Endothelial cell of umbilical vein (primary cell): ENCODE measurements at regions not wholly inside any gene's neighbourhood (a gene's known extent, or its start where the extent isn't known, plus 50 kb on each side); places are given as distances from the start of the nearest gene placed in this dataset.

Experiments used
- BruUV-seq: library from RNA; stranded (reverse); fragments of 400-500 nt; replicated peaks from 2 replicates; lab custom pipeline; 2021; lab: Mats Ljungman, UMichigan
- CTCF ChIA-PET: fragments of 300-600, 350-600 bp; sonication (Branson Sonifier 250); formaldehyde crosslinking; loops from one replicate; lab custom pipeline; 2021; ENCODE audit warnings: antibody characterized with exemption, inconsistent platforms; lab: Charles Lee
- POLR2A ChIA-PET: fragments of 300-600, 350-600 bp; sonication (Branson Sonifier 250); formaldehyde crosslinking; loops from one replicate; lab custom pipeline; 2021; ENCODE audit warnings: antibody characterized with exemption, inconsistent platforms; lab: Charles Lee
- DNase-seq: peaks from one replicate; pipeline ENCODE4 v3.0.0-alpha.2; 2011; ENCODE audit warnings: low read depth, low spot score
- FAIRE-seq: peaks from 2 replicates; lab custom pipeline; 2011; peaks lifted over from hg19 to GRCh38; lab: Jason Lieb, UNC
- H2AFZ ChIP-seq: 2 replicates; pipeline ENCODE4 v1.6.0; 2012; ENCODE audit warnings: low read depth, low read length, control low read depth, inconsistent platforms
- H3K27ac ChIP-seq: 2 replicates; pipeline ENCODE4 v1.5.1; 2011; ENCODE audit warnings: low read depth, mild to moderate bottlenecking, control low read depth, low read length, moderate library complexity; ENCODE audit not compliant: insufficient read depth
- H3K27me3 ChIP-seq, 2 experiments: 2 replicates each; pipeline versions ENCODE4 v1.6.0 to v1.6.1; 2011; ENCODE audit warnings: low read length in 2 of 2, mixed read lengths in 1 of 2; ENCODE audit not compliant: control insufficient read depth in 2 of 2, insufficient read depth in 2 of 2
- H3K36me3 ChIP-seq, 2 experiments: 2 replicates in 1 of 2; 3 replicates in 1 of 2; pipeline ENCODE4 v1.5.1; 2011; ENCODE audit warnings: low read length in 2 of 2, mild to moderate bottlenecking in 1 of 2, moderate library complexity in 1 of 2; ENCODE audit not compliant: control insufficient read depth in 2 of 2, insufficient read depth in 2 of 2; ENCODE audit errors: extremely low read depth in 1 of 2
- H3K4me1 ChIP-seq: 3 replicates; pipeline ENCODE4 v1.5.1; 2011; ENCODE audit warnings: mild to moderate bottlenecking, low read length; ENCODE audit not compliant: control insufficient read depth, insufficient read depth; ENCODE audit errors: extremely low read depth
- H3K4me2 ChIP-seq: 2 replicates; pipeline ENCODE4 v1.6.1; 2011; ENCODE audit warnings: low read length, control low read depth, mixed read lengths; ENCODE audit not compliant: insufficient read depth
- H3K4me3 ChIP-seq, 3 experiments: fragments of 200-600 bp in 1 of 3; sonication (generic), shearing (Covaris generic) in 1 of 3; replicated peaks in 1 of 3; 2 replicates each; pipeline ENCODE4 v1.5.1; 2011 to 2016; ENCODE audit warnings: control low read depth in 3 of 3, low read length in 3 of 3, mild to moderate bottlenecking in 2 of 3, inconsistent platforms in 1 of 3, low read depth in 1 of 3, moderate library complexity in 1 of 3; ENCODE audit not compliant: insufficient read depth in 1 of 3
- H3K79me2 ChIP-seq: 2 replicates; pipeline ENCODE4 v1.6.0; 2012; ENCODE audit warnings: low read length, inconsistent platforms; ENCODE audit not compliant: control insufficient read depth, insufficient read depth
- H3K9ac ChIP-seq: replicated peaks from 2 replicates; pipeline ENCODE3; 2011; ENCODE audit warnings: low read length, control low read depth; ENCODE audit not compliant: insufficient read depth; ENCODE audit errors: extremely low read depth
- H3K9me1 ChIP-seq: replicated peaks from 3 replicates; pipeline ENCODE4 v1.6.0; 2011; ENCODE audit warnings: mild to moderate bottlenecking, low read length; ENCODE audit not compliant: control insufficient read depth, insufficient read depth; ENCODE audit errors: extremely low read depth
- H3K9me3 ChIP-seq: replicated peaks from 2 replicates; pipeline ENCODE4 v1.5.1; 2012; ENCODE audit warnings: low read length, inconsistent platforms; ENCODE audit not compliant: control insufficient read depth, insufficient read depth
- H4K20me1 ChIP-seq: replicated peaks from 2 replicates; pipeline ENCODE3; 2011; ENCODE audit warnings: mild to moderate bottlenecking, low read length; ENCODE audit not compliant: control insufficient read depth, insufficient read depth; ENCODE audit errors: extremely low read depth
- EZH2 ChIP-seq: IDR thresholded peaks from 2 replicates; pipeline ENCODE4 v1.6.1; 2012; ENCODE audit warnings: borderline replicate concordance, low read depth, mild to moderate bottlenecking, moderate library complexity, low read length, inconsistent platforms; ENCODE audit not compliant: severe bottlenecking
- FOS ChIP-seq: IDR thresholded peaks from 2 replicates; pipeline ENCODE4 v1.6.1; 2011; ENCODE audit warnings: mild to moderate bottlenecking, low read length, moderate library complexity, borderline replicate concordance; ENCODE audit not compliant: insufficient read depth
- GATA2 ChIP-seq: IDR thresholded peaks from 2 replicates; pipeline ENCODE4 v1.7.0; 2011; ENCODE audit warnings: low read depth, mild to moderate bottlenecking, moderate library complexity, mixed read lengths, low read length; ENCODE audit not compliant: insufficient read length, insufficient read depth
- JUN ChIP-seq: IDR thresholded peaks from 2 replicates; pipeline ENCODE4 v1.6.1; 2011; ENCODE audit warnings: borderline replicate concordance, low read depth; ENCODE audit not compliant: insufficient read length, insufficient read depth
- MYC ChIP-seq: IDR thresholded peaks from one replicate; pipeline ENCODE4 v1.6.1; 2011; ENCODE audit warnings: mild to moderate bottlenecking, low read depth, low read length
- POLR2A ChIP-seq: IDR thresholded peaks from 2 replicates; pipeline ENCODE4 v1.6.1; 2012; ENCODE audit warnings: low read depth, mild to moderate bottlenecking, control low read depth, low read length
- POLR2AphosphoS5 ChIP-seq: IDR thresholded peaks from 2 replicates; pipeline ENCODE4 v1.6.1; 2012; ENCODE audit warnings: low read depth, mild to moderate bottlenecking, control low read depth, low read length, moderate library complexity; ENCODE audit not compliant: insufficient read depth
- dilution Hi-C: fragments of 300-500 bp; cut with MboI; formaldehyde crosslinking; loops from one replicate; pipeline ENCODE4 v1.15.0; 2019; ENCODE audit warnings: low sequenced_read_pairs; ENCODE audit not compliant: extremely low pct_ligation_motif_present
- intact Hi-C: fragments of 100-400 bp; cut with micrococcal nuclease; formaldehyde crosslinking; loops from one replicate; pipeline ENCODE4 v1.10.0; 2022
- TF ChIP-seq, protein P1 (sequence below): IDR thresholded peaks from 2 replicates; pipeline ENCODE4 v1.6.1; 2011; ENCODE audit not compliant: insufficient read depth, insufficient read length
- TF ChIP-seq, protein P2 (sequence below), 2 donors: IDR thresholded peaks; 1 replicate in 1 of 2; 2 replicates in 1 of 2; pipeline ENCODE4 v1.5.1; 2011; ENCODE audit warnings: low read length in 2 of 2, mild to moderate bottlenecking in 2 of 2, moderate library complexity in 2 of 2, control low read depth in 1 of 2, inconsistent platforms in 1 of 2, low read depth in 1 of 2; ENCODE audit not compliant: insufficient read depth in 1 of 2; ENCODE audit errors: extremely low read depth in 1 of 2

DNA sequence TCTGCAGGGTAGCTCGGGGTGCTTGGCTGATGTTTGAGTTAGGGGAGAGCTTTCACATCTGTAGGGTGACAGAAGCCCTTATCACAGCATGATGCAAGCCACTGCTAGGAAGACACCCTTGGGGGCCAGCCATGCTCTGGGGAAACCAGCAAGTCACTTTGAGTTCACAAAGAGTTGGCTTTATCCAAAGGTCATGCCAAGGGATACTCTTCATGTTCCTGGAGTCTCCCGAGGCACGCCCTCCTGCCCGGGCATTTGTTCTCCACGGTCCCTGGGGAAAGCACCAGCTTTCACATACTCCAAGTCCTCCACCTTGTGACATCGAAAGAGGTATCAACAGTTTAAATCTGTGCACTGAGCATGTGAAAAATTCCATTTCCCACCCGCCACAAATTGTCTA lies 227.7 kb downstream of the VAPA start:
- Histone ChIP-seq H3K79me2 (no peaks in the 10 kb centered on the region), H3K27me3 (no peaks in the 10 kb centered on the region), H3K27ac (no peak overlapping the region), H3K9me1 (no peaks in the 10 kb centered on the region), H3K4me1 (peaks cover 9% of the 10 kb centered on the region), H3K4me3 (no peak overlapping the region), H3K9me3 (no peaks in the 10 kb centered on the region), H3K36me3 (no peaks in the 10 kb centered on the region), H2AFZ (peak overlapping the region; percentile 27), H4K20me1 (no peaks in the 10 kb centered on the region), H3K9ac (no peak overlapping the region), H3K4me2 (peak overlapping the region; percentile 23)
- TF ChIP-seq POLR2A (no peak), FOS (no peak), POLR2AphosphoS5 (no peak), MYC (no peak), EZH2 (no peak), JUN (no peak), GATA2 (no peak)
- TF ChIP-seq, protein P1, sequence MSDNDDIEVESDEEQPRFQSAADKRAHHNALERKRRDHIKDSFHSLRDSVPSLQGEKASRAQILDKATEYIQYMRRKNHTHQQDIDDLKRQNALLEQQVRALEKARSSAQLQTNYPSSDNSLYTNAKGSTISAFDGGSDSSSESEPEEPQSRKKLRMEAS: no peak
- TF ChIP-seq, protein P2, sequence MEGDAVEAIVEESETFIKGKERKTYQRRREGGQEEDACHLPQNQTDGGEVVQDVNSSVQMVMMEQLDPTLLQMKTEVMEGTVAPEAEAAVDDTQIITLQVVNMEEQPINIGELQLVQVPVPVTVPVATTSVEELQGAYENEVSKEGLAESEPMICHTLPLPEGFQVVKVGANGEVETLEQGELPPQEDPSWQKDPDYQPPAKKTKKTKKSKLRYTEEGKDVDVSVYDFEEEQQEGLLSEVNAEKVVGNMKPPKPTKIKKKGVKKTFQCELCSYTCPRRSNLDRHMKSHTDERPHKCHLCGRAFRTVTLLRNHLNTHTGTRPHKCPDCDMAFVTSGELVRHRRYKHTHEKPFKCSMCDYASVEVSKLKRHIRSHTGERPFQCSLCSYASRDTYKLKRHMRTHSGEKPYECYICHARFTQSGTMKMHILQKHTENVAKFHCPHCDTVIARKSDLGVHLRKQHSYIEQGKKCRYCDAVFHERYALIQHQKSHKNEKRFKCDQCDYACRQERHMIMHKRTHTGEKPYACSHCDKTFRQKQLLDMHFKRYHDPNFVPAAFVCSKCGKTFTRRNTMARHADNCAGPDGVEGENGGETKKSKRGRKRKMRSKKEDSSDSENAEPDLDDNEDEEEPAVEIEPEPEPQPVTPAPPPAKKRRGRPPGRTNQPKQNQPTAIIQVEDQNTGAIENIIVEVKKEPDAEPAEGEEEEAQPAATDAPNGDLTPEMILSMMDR (IDR thresholded peaks at IDR 0.05; ENCODE audit: extremely low read depth in 1 of 2, insufficient read depth in 1 of 2, low read depth in 1 of 2, low read length in 2 of 2): no peak
- FAIRE-seq: no peak
- intact Hi-C loops (no loop called here), dilution Hi-C loops (no loop called here)
- ChIA-PET CTCF (interaction anchor here (1.0 to 1.5 kb wide), 2 partner anchors 13 to 128 kb away, joined by 3 to 4 read pairs; no protein-coding TSS in a partner anchor), POLR2A (no interaction called here)
- BruUV-seq: no TSS peak
- DNase-seq: no peak
